GM23338 (cell line): ENCODE measurements at regions not wholly inside any gene's neighbourhood (a gene's known extent, or its start where the extent isn't known, plus 50 kb on each side); places are given as distances from the start of the nearest gene placed in this dataset.

Source experiments
- ATAC-seq: fragments of 200-7000 bp; cut with Tn5 transposase; 3 replicates; pipeline ENCODE4 v1.9.1; 2020
- DNase-seq: peaks from one replicate; pipeline ENCODE4 v3.0.0-alpha.2; 2015; ENCODE audit warnings: low spot score
- H2AFZ ChIP-seq: fragments of 200-600 bp; sonication (generic); 2 replicates; pipeline ENCODE4 v1.8.0; 2016; ENCODE audit warnings: antibody characterized with exemption, mild to moderate bottlenecking, moderate library complexity
- H3F3A ChIP-seq: fragments of 200-600 bp; sonication (generic); replicated peaks from 2 replicates; pipeline ENCODE4 v1.8.0; 2017; ENCODE audit warnings: antibody characterized with exemption, mixed run types, low read depth
- H3K27ac ChIP-seq: fragments of 200-600 bp; sonication (generic); 2 replicates; pipeline ENCODE4 v1.6.1; 2016; ENCODE audit warnings: low read depth
- H3K27me3 ChIP-seq: fragments of 200-600 bp; sonication (generic); 2 replicates; pipeline ENCODE4 v1.8.0; 2016; ENCODE audit warnings: mild to moderate bottlenecking, mixed run types, moderate library complexity; ENCODE audit not compliant: insufficient read depth
- H3K36me3 ChIP-seq: fragments of 200-600 bp; sonication (generic); 2 replicates; pipeline ENCODE4 v1.8.0; 2016; ENCODE audit warnings: mild to moderate bottlenecking; ENCODE audit not compliant: insufficient read depth
- H3K4me1 ChIP-seq: fragments of 200-600 bp; sonication (generic); 2 replicates; pipeline ENCODE4 v1.8.0; 2016; ENCODE audit warnings: mild to moderate bottlenecking, moderate library complexity; ENCODE audit not compliant: insufficient read depth
- H3K4me2 ChIP-seq: fragments of 200-600 bp; sonication (generic); 2 replicates; pipeline ENCODE4 v1.7.1; 2017; ENCODE audit warnings: mixed run types
- H3K4me3 ChIP-seq: fragments of 200-600 bp; sonication (generic); 2 replicates; pipeline ENCODE4 v1.6.1; 2016; ENCODE audit warnings: mixed run types
- H3K79me2 ChIP-seq: fragments of 200-600 bp; sonication (generic); replicated peaks from 2 replicates; pipeline ENCODE4 v1.8.0; 2017; ENCODE audit warnings: mild to moderate bottlenecking; ENCODE audit not compliant: insufficient read depth
- H3K9me2 ChIP-seq: fragments of 200-600 bp; sonication (generic); 2 replicates; pipeline ENCODE4 v1.8.0; 2017; ENCODE audit not compliant: insufficient read depth
- H4K20me1 ChIP-seq: fragments of 200-600 bp; sonication (generic); replicated peaks from 2 replicates; pipeline ENCODE4 v1.8.0; 2017; ENCODE audit warnings: mild to moderate bottlenecking; ENCODE audit not compliant: insufficient read depth
- H3K27ac Mint-ChIP-seq: 2 replicates; pipeline ENCODE4 v1.8.0; 2020; ENCODE audit warnings: inconsistent platforms, mild to moderate bottlenecking, moderate library complexity, mixed read lengths
- H3K27me3 Mint-ChIP-seq: 3 replicates; pipeline ENCODE4 v1.8.0; 2022; ENCODE audit warnings: low read depth, mild to moderate bottlenecking, moderate library complexity, mixed read lengths, inconsistent platforms; ENCODE audit not compliant: insufficient read depth, poor library complexity
- H3K36me3 Mint-ChIP-seq: 3 replicates; pipeline ENCODE4 v1.8.0; 2021; ENCODE audit warnings: low read depth, mild to moderate bottlenecking, inconsistent platforms, moderate library complexity, mixed read lengths
- H3K4me1 Mint-ChIP-seq: 3 replicates; pipeline ENCODE4 v1.8.0; 2020; ENCODE audit warnings: mild to moderate bottlenecking, inconsistent platforms, mixed read lengths
- H3K4me3 Mint-ChIP-seq: 3 replicates; pipeline ENCODE4 v1.8.0; 2021; ENCODE audit warnings: moderate library complexity, mild to moderate bottlenecking, inconsistent platforms, mixed read lengths
- H3K9me3 Mint-ChIP-seq: 3 replicates; pipeline ENCODE4 v1.8.0; 2020; ENCODE audit warnings: moderate library complexity, mild to moderate bottlenecking, inconsistent platforms, mixed read lengths
- ETS1 ChIP-seq: IDR thresholded peaks from 2 replicates; pipeline ENCODE4 v1.6.1; 2016; ENCODE audit warnings: antibody characterized with exemption
- EZH2phosphoT487 ChIP-seq: fragments of 200-600 bp; sonication (generic); IDR thresholded peaks from one replicate; pipeline ENCODE4 v1.8.1; 2018; ENCODE audit warnings: antibody characterized with exemption; ENCODE audit not compliant: unreplicated experiment
- JUNB ChIP-seq: IDR thresholded peaks from one replicate; pipeline ENCODE4 v1.6.1; 2016; ENCODE audit warnings: antibody characterized with exemption; ENCODE audit not compliant: unreplicated experiment
- NANOG ChIP-seq: IDR thresholded peaks from 2 replicates; pipeline ENCODE4 v1.6.1; 2016; ENCODE audit warnings: antibody characterized with exemption, borderline replicate concordance
- ZNF462 ChIP-seq: fragments of 250-450 bp; sonication (Bioruptor Pico); IDR thresholded peaks from 2 replicates; pipeline ENCODE4 v1.5.0; 2020; ENCODE audit warnings: mild to moderate bottlenecking, moderate library complexity

GRCh38 chr3:76370749-76371520 is 585.6 kb upstream of the ZNF717 start:
- Mint-ChIP-seq H3K27ac (no peak overlapping the region), H3K27me3 (peaks cover 2% of the 10 kb centered on the region), H3K9me3 (no peaks in the 10 kb centered on the region), H3K36me3 (no peaks in the 10 kb centered on the region), H3K4me3 (no peak overlapping the region), H3K4me1 (peaks cover 13% of the 10 kb centered on the region)
- Histone ChIP-seq H3K4me2 (no peak overlapping the region), H2AFZ (no peak overlapping the region), H3K4me1 (0 out of 2 replicates have a peak, but pooled peaks cover 7% of the 10 kb centered on the region), H3K4me3 (no peak overlapping the region), H3K27ac (no peak overlapping the region), H3K79me2 (no peaks in the 10 kb centered on the region), H3K36me3 (no peaks in the 10 kb centered on the region), H3K27me3 (no peaks in the 10 kb centered on the region), H3K9me2 (no peaks in the 10 kb centered on the region), H3F3A (no peaks in the 10 kb centered on the region), H4K20me1 (no peaks in the 10 kb centered on the region)
- DNase-seq = no peak
- TF ChIP-seq ZNF462 (CRISPR knock-in tag) (no peak), ETS1 (no peak), EZH2phosphoT487 (no peak), JUNB (no peak), NANOG (no peak)
- no peak for ATAC-seq
